ENCODE measurements at regions not wholly inside any gene's neighbourhood (a gene's known extent, or its start where the extent isn't known, plus 50 kb on each side); places are given as distances from the start of the nearest gene placed in this dataset.

GRCh38 chr14:40398981-40399380, 966.7 kb upstream of the FBXO33 start:
- TF ChIP-seq CTCF (IDR thresholded peaks at IDR 0.05) (no peak), POLR2A (IDR thresholded peaks at IDR 0.05) (no peak)
